ENCODE measurements at regions not wholly inside any gene's neighbourhood (a gene's known extent, or its start where the extent isn't known, plus 50 kb on each side); places are given as distances from the start of the nearest gene placed in this dataset.

GRCh38 chr14:25140411-25140810 lies 90.5 kb upstream of the STXBP6 start:
- H3K36me3 ChIP-seq: no peaks in the 10 kb centered on the region
- H3K4me1 ChIP-seq: no peaks in the 10 kb centered on the region
- H3K27ac ChIP-seq: no peak overlapping the region
- no peak for DNase-seq
- no peak overlapping the region for H3K4me3 ChIP-seq
- no peaks in the 10 kb centered on the region for H3K9me3 ChIP-seq
- no peak overlapping the region for H3K9ac ChIP-seq (ENCODE audit: low read depth in 2 of 2, low read length in 2 of 2)
- TF ChIP-seq, protein P1, sequence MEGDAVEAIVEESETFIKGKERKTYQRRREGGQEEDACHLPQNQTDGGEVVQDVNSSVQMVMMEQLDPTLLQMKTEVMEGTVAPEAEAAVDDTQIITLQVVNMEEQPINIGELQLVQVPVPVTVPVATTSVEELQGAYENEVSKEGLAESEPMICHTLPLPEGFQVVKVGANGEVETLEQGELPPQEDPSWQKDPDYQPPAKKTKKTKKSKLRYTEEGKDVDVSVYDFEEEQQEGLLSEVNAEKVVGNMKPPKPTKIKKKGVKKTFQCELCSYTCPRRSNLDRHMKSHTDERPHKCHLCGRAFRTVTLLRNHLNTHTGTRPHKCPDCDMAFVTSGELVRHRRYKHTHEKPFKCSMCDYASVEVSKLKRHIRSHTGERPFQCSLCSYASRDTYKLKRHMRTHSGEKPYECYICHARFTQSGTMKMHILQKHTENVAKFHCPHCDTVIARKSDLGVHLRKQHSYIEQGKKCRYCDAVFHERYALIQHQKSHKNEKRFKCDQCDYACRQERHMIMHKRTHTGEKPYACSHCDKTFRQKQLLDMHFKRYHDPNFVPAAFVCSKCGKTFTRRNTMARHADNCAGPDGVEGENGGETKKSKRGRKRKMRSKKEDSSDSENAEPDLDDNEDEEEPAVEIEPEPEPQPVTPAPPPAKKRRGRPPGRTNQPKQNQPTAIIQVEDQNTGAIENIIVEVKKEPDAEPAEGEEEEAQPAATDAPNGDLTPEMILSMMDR (IDR thresholded peaks at IDR 0.05): no peak
- H3K27me3 ChIP-seq: no peaks in the 10 kb centered on the region
- intact Hi-C loops (cut with DNase I): no loop called here

DNA sequence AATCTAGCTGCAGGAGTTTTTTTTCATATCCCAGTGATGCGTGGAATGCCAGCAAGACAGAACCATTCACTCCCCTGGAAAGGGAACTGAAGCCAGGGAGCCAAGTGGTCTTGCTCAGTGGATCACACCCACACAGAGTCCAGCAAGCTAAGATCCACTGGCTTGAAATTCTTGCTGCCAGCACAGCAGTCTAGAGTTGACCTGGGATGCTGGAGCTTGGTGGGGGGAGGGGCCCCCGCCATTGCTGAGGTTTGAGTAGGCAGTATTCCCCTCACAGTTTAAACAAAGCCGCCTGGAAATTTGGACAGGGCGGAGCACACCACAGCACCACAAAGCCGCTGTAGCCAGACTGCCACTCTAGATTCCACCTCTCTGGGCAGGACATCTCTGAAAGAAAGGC lies 86.9 kb upstream of the STXBP6 start:
- H3K27me3 ChIP-seq: no peaks in the 10 kb centered on the region

GRCh38 chr14:25134184-25134583 lies 84.2 kb upstream of the STXBP6 start:
- TF ChIP-seq, protein P1 (IDR thresholded peaks at IDR 0.05): no peak
- H3K27ac ChIP-seq: no peak overlapping the region
- no peaks in the 10 kb centered on the region for H3K36me3 ChIP-seq
- no peaks in the 10 kb centered on the region for H3K27me3 ChIP-seq
- H3K4me1 ChIP-seq: no peaks in the 10 kb centered on the region
- no peak overlapping the region for H3K4me3 ChIP-seq
- no peaks in the 10 kb centered on the region for H3K9me3 ChIP-seq
- intact Hi-C loops (cut with DNase I): loop anchor here (5.0 kb wide), 3 partner anchors 92 to 397 kb away; no protein-coding TSS in a partner anchor
- DNase-seq: no peak
- H3K9ac ChIP-seq (ENCODE audit: low read depth in 2 of 2, low read length in 2 of 2): no peak overlapping the region

More for the DNA sequence above, 86.9 kb upstream of the STXBP6 start:
- H3K4me3 ChIP-seq: no peak overlapping the region
- H3K4me1 ChIP-seq: no peaks in the 10 kb centered on the region
- no peak overlapping the region for H3K9ac ChIP-seq (ENCODE audit: low read depth in 2 of 2, low read length in 2 of 2)
- H3K9me3 ChIP-seq: no peaks in the 10 kb centered on the region
- DNase-seq: no peak
- intact Hi-C loops (cut with DNase I): no loop called here
- H3K27ac ChIP-seq: no peak overlapping the region
- TF ChIP-seq, protein P1 (IDR thresholded peaks at IDR 0.05): no peak
- no peaks in the 10 kb centered on the region for H3K36me3 ChIP-seq

DNA sequence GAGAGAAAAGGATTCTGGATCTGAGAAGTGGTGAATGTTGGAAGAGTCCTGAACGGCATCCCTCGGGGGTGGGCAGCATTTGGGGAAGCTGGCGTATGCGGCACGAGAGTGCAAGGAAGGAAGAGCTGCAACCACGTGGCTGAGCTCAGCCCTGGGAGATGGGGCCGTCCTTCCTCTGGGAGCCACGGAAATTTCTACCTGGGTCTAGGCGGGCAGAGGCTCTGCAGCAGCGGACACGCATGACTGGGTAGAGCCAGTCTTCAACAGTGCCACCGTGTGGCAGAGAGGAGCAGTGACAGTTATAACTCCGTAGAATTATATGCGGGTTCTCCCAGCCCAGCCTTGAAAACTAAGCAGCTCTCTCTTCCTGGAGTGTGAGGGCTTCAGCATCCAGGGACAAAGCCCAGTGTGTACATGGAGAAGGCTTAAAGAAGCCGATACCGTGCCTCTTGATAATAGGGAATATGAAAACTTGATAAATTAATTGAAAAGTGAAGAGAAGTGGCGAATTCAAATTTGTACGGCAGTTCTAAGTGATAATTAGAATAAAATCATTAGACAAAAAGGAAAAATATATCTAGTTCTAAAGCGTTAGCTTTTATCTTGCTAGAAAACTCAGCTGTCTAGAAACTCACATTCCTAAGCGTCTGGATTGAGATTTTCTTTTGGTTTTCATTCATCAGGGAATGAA lies 82.9 kb upstream of the STXBP6 start:
- TF ChIP-seq, protein P1 (IDR thresholded peaks at IDR 0.05): peak; percentile 73
- no peak overlapping the region for H3K9ac ChIP-seq (ENCODE audit: low read depth in 2 of 2, low read length in 2 of 2)
- DNase-seq: peak; percentile 65
- intact Hi-C loops (cut with DNase I): loop anchor here (5.0 kb wide), 3 partner anchors 91 to 396 kb away; no protein-coding TSS in a partner anchor
- no peaks in the 10 kb centered on the region for H3K4me1 ChIP-seq
- H3K27me3 ChIP-seq: no peaks in the 10 kb centered on the region
- H3K36me3 ChIP-seq: no peaks in the 10 kb centered on the region
- H3K27ac ChIP-seq: no peak overlapping the region
- no peaks in the 10 kb centered on the region for H3K9me3 ChIP-seq
- no peak overlapping the region for H3K4me3 ChIP-seq

GRCh38 chr14:25132094-25132493 lies 82.1 kb upstream of the STXBP6 start:
- TF ChIP-seq, protein P1 (IDR thresholded peaks at IDR 0.05): no peak
- intact Hi-C loops (cut with DNase I): loop anchor here (5.0 kb wide), 3 partner anchors 90 to 395 kb away; no protein-coding TSS in a partner anchor
- DNase-seq: no peak
- Histone ChIP-seq H3K9me3 (no peaks in the 10 kb centered on the region), H3K36me3 (no peaks in the 10 kb centered on the region), H3K4me3 (no peak overlapping the region), H3K27me3 (no peaks in the 10 kb centered on the region), H3K27ac (no peak overlapping the region), H3K9ac (ENCODE audit: low read depth in 2 of 2, low read length in 2 of 2) (no peak overlapping the region), H3K4me1 (no peaks in the 10 kb centered on the region)

All from colonic mucosa (tissue), 4 donors.